Inflammatory macrophage treated with lipopolysaccharide for 4 hours (primary cell): ENCODE measurements at regions not wholly inside any gene's neighbourhood (a gene's known extent, or its start where the extent isn't known, plus 50 kb on each side); places are given as distances from the start of the nearest gene placed in this dataset.

Experiments used
- DNase-seq: peaks from one replicate; pipeline ENCODE4 v3.0.0-alpha.2; 2020

GRCh38 chr1:164937291-164937690, 378.3 kb downstream of the PBX1 start:
- DNase-seq = no peak

DNA sequence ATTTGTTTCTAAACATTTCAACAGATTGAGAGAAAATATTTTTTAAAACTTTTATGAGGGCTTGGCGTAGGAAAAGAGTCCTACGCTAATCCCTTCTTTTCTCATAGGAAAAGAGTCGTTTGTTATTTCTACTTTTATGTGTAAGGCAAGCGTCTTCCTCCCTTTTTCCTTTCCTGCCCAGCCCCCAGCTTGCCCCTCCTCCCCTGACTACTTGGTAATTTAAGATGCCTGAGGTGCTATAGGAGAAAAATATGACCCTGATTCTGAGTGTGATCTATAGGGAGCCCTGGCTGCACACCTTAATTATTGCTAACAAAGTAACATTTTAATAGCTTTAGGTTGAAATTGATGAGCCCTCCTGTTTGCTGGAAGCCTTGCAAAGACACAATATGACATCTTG, 373.6 kb downstream of the PBX1 start:
- no peak for DNase-seq

DNA sequence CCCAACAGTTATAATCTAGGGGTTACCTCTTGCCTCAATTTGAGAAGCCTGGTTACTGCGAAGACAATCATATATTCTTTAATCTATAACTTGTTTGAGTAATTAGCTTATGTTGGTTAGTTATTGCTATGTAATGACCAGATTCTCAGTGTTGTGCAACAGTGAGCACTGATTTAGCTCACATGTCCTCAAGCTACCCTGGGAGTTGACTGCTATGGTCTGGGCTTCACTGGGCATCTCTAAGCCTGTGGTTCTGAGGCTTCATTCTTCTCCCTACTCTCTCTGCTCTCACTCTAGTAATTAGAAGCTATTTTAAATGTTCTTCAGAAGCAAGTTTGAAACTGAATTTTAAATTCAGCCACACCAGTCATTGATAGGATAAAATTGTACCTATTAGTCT, 371.8 kb downstream of the PBX1 start:
- no peak for DNase-seq

- DNase-seq = no peak
Observed at GRCh38 chr1:164930241-164930640, 371.3 kb downstream of the PBX1 start.

- DNase-seq = no peak
Observed at GRCh38 chr1:164928232-164928812, 369.3 kb downstream of the PBX1 start.

DNA sequence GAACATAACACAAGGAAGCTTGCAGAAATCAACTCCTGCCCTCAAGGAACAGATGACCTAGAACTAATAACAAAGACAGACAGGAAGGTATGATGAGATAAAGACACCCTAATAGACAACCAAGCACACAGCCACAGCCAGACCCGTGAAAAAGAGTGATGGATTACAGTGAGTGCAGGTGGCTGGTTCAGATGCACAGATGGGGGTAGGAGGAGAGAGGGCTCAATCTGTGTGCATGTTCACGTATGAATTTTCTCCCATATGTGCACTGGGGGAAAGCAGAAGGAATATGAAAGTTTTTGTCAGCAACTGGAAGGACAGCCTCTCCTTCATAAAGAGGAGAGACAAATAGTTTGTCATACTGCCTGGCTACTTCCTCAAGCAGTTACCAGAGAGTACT, 367.1 kb downstream of the PBX1 start:
- no peak for DNase-seq

- no peak for DNase-seq
Observed at GRCh38 chr1:164922585-164922984, 363.6 kb downstream of the PBX1 start.

- DNase-seq = no peak
Observed at GRCh38 chr1:164921493-164921892, 362.5 kb downstream of the PBX1 start.

GRCh38 chr1:164918140-164918539, 359.2 kb downstream of the PBX1 start:
- no peak for DNase-seq

DNA sequence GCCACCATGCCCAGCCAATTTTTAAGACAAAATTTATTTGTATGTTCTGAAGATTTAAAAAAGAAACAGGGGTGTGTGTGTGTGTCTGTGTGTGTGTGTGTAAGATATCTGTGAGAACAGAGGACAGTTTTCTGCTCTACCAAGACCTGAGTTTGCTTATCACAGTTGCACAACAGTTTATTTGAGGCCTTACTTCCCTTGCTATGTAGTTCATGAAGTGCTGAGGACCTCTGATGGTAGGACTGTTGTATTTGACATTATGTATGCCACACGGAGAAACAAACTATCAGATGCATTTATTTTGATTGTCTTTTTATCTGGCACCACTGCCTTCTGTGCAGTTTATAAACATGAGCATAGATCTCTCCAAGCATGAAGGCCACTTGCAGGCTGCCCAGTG, 355.2 kb downstream of the PBX1 start:
- no peak for DNase-seq

DNA sequence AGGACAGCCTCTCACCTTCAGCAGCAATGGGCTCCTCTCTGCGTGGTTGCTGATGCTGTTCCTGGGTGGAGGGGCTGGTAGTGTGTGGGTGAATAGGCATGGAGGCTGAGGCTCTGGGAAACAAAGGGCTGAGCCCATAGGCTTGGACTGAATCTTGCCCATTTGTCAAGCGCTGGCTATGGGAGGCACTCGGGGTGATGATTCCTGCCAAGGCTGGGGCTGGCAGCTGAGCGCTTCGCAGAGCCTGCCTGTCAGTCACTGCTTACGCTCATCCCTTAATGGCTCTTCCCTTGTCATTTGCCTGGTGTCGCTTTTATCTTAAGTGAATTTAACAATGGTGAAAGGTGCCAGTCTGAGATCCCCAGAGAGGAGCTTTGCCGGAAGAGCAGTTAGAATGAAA, 353.3 kb downstream of the PBX1 start:
- DNase-seq = no peak

DNA sequence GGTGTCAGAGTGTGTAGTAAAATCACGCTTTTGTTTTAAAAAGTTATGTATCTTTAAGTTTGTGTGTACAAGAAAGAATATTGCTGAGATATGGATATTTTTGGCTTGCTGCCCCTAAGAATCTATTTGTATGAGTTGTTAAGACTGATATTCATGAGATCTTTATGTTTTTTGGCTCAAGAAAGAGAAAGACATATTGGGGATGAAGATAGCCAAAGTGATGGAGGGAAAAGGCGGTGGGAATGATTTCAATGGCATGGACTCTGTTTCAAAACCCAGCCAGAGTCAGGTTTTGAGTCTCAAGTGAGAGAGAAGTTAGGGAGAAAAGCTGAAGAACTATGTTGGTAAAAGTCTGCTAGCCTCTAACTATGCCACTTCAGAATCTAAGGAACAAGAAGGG, 351.7 kb downstream of the PBX1 start:
- DNase-seq = no peak

DNA sequence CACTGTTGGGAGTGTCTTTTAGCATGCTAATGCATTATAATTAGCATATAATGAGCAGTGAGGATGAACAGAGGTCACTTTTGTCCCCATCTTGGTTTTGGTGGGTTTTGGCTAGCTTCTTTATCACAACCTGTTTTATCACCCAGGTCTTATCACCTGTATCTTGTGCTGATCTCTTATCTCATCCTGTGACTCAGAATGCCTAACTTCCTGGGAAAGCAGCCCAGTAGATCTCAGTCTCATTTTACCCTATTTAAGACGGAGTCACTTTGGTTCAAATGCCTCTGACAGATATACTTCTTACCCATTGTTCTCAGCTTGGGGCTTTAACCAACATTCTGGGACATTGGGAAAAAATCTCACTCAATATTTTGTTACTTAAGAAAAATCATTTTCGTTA, 348.7 kb downstream of the PBX1 start:
- DNase-seq = no peak

- DNase-seq = no peak
Observed at GRCh38 chr1:164905869-164906268, 346.9 kb downstream of the PBX1 start.

DNA sequence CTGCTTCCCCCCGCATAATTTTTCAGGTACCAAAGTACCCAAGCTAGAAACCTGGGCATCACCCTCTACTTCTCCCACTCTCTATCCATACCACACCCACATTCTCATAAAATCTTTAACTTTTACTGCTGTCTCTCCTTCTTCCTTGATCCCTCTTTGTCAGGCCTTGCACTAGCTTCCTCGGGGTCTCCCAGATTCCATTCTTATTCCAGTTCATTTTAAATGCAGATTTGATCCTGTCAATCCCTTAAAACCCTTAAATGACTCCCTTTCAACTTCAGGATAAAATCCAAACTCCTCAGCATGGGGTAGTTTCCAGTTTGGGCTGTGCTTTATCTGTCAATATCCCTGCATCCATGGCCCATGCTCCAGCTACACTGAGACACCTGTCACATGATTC, 343.5 kb downstream of the PBX1 start:
- DNase-seq = no peak
